ENCODE measurements at regions not wholly inside any gene's neighbourhood (a gene's known extent, or its start where the extent isn't known, plus 50 kb on each side); places are given as distances from the start of the nearest gene placed in this dataset.

DNA sequence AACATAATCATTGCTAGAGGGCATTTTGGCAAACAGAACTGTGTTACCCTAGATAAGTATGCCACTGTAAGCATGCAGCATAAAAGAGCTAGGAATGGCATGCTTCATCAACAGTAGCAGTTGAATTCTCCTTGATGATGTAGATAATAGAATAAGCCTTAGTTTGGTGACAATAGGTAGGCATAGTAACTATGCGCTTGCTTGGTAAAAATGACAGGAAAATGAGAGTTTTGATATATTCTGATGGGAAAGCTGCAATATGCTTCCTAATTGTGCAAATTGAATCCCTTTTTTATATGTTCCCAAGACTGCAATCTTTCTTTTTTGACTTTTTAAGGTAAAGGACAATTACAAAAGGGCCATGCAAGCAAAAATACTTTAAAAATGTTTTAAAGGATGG lies 930.9 kb upstream of the FAM98A start:
- TF ChIP-seq, protein P1, sequence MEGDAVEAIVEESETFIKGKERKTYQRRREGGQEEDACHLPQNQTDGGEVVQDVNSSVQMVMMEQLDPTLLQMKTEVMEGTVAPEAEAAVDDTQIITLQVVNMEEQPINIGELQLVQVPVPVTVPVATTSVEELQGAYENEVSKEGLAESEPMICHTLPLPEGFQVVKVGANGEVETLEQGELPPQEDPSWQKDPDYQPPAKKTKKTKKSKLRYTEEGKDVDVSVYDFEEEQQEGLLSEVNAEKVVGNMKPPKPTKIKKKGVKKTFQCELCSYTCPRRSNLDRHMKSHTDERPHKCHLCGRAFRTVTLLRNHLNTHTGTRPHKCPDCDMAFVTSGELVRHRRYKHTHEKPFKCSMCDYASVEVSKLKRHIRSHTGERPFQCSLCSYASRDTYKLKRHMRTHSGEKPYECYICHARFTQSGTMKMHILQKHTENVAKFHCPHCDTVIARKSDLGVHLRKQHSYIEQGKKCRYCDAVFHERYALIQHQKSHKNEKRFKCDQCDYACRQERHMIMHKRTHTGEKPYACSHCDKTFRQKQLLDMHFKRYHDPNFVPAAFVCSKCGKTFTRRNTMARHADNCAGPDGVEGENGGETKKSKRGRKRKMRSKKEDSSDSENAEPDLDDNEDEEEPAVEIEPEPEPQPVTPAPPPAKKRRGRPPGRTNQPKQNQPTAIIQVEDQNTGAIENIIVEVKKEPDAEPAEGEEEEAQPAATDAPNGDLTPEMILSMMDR (IDR thresholded peaks at IDR 0.05): no peak
- TF ChIP-seq POLR2A (IDR thresholded peaks at IDR 0.05): no peak
